Skeletal muscle tissue (tissue), 3 donors: ENCODE measurements at regions not wholly inside any gene's neighbourhood (a gene's known extent, or its start where the extent isn't known, plus 50 kb on each side); places are given as distances from the start of the nearest gene placed in this dataset.

Experiments used
- H3K27ac ChIP-seq: one replicate; pipeline ENCODE4 v1.7.0; 2013; ENCODE audit warnings: mild to moderate bottlenecking, low read depth, low read length, inconsistent platforms
- H3K27me3 ChIP-seq, 3 donors: one replicate each; pipeline ENCODE4 v1.7.0; 2013; ENCODE audit warnings: low read length in 3 of 3; ENCODE audit not compliant: control insufficient read depth in 3 of 3, insufficient read depth in 3 of 3
- H3K36me3 ChIP-seq, 3 donors: one replicate each; pipeline ENCODE4 v1.7.0; 2013; ENCODE audit warnings: low read length in 3 of 3; ENCODE audit not compliant: control insufficient read depth in 3 of 3, insufficient read depth in 3 of 3
- H3K4me1 ChIP-seq, 3 donors: one replicate each; pipeline ENCODE4 v1.7.0; 2013; ENCODE audit warnings: low read length in 3 of 3, mild to moderate bottlenecking in 3 of 3; ENCODE audit not compliant: control insufficient read depth in 3 of 3, insufficient read depth in 3 of 3
- H3K4me3 ChIP-seq, 3 donors: one replicate each; pipeline ENCODE4 v1.7.0; 2013; ENCODE audit warnings: low read length in 3 of 3
- H3K9ac ChIP-seq, 3 donors: one replicate each; pipeline ENCODE4 v1.7.0; 2013; ENCODE audit warnings: low read length in 3 of 3, mild to moderate bottlenecking in 3 of 3, moderate library complexity in 2 of 3, low read depth in 1 of 3
- H3K9me3 ChIP-seq, 3 donors: one replicate each; pipeline ENCODE4 v1.7.0; 2013; ENCODE audit warnings: low read length in 3 of 3; ENCODE audit not compliant: control insufficient read depth in 3 of 3
- donor health status: Osteomylitis.

DNA sequence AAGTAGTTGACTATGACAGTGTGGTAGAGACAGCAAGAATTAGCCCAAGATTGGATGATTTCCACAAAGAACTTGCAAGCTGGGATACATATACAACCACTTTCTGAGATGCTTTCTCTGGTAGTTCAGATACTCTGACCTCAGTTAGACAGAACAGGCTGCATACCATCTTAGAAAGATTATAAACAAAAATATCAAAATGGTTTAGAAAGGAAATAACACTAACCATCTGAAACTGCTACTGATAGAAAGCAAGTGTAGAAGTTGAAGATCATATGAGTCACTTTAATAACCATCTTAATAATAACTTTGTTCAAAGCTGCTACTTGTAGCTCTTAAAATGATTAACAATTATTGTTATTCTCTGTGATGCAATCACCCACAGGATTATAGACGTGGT lies 255.4 kb upstream of the TTC29 start:
- Histone ChIP-seq H3K4me3 (no peak overlapping the region), H3K9ac (no peak overlapping the region), H3K27me3 (no peaks in the 10 kb centered on the region), H3K4me1 (no peaks in the 10 kb centered on the region), H3K27ac (no peak overlapping the region), H3K9me3 (peaks cover 0 to 3% (median 0%) of the 10 kb centered on the region in 3 donors), H3K36me3 (no peaks in the 10 kb centered on the region)

DNA sequence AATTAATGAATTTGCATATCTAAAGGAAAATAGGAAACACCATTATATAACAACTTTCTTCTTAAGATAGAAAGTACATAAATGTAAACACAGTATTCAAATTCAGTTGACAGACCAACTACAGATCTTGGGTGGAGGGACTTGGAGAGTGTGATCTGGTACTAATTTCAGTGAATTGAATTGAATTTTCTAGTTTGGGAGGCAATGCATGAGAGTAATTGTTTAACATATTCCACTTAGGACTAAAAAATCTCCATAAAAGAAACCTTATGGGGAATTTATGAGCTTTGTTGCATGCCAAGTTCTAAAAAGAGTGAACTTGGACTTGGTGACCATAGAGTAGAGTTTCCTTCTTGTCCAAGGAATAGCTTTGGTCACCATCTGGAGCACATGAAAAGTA lies 261.1 kb upstream of the TTC29 start:
- Histone ChIP-seq H3K36me3 (no peaks in the 10 kb centered on the region), H3K27ac (no peak overlapping the region), H3K4me3 (no peak overlapping the region), H3K9ac (no peak overlapping the region), H3K27me3 (no peaks in the 10 kb centered on the region), H3K9me3 (peaks cover 0 to 3% (median 0%) of the 10 kb centered on the region in 3 donors), H3K4me1 (no peaks in the 10 kb centered on the region)

DNA sequence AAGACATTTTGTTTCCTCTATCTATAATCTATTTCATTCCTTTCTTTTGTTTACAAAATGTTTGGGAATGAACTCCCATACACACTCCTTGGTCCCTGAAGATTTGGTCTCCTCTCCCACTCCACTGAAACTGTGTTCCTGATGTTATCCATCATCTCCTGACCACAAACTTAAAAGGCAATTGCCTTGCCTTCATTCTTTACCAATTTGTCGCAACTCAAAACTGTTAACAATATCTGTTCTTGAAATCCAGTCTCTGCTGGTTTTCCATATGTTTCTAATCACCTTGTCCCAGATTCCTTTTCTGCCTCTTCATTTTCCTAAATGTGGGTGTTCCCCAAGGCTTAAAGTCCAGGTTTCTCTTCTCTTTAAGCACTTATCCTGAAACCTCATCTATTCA lies 262.2 kb upstream of the TTC29 start:
- no peak overlapping the region for H3K4me3 ChIP-seq
- H3K27me3 ChIP-seq, result no peaks in the 10 kb centered on the region
- no peak overlapping the region for H3K9ac ChIP-seq
- no peaks in the 10 kb centered on the region for H3K36me3 ChIP-seq
- H3K27ac ChIP-seq, result no peak overlapping the region
- no peaks in the 10 kb centered on the region for H3K4me1 ChIP-seq
- H3K9me3 ChIP-seq, result no peaks in the 10 kb centered on the region

DNA sequence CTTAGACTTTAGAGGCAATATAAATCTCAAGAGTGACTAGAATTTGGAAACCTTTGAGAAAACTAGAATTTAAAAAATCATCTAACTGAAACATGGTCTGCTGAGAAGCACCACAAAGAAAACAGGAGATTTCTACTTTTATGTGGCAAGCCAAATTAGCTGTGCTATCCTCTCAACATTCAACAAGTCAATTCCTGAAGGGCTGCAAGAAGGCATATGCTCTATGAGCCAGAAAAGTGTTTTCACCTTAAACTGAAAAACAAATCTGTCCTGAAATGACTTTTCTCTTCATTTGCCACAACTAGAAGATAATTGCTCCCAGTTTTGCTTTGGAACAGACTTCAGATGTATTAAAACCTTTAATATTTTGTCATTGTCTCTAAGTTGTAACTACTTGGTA lies 263.2 kb upstream of the EDNRA start:
- no peaks in the 10 kb centered on the region for H3K9me3 ChIP-seq
- H3K36me3 ChIP-seq, result no peaks in the 10 kb centered on the region
- no peaks in the 10 kb centered on the region for H3K4me1 ChIP-seq
- H3K27ac ChIP-seq, result no peak overlapping the region
- no peak overlapping the region for H3K4me3 ChIP-seq
- no peak overlapping the region for H3K9ac ChIP-seq
- H3K27me3 ChIP-seq, result no peaks in the 10 kb centered on the region

DNA sequence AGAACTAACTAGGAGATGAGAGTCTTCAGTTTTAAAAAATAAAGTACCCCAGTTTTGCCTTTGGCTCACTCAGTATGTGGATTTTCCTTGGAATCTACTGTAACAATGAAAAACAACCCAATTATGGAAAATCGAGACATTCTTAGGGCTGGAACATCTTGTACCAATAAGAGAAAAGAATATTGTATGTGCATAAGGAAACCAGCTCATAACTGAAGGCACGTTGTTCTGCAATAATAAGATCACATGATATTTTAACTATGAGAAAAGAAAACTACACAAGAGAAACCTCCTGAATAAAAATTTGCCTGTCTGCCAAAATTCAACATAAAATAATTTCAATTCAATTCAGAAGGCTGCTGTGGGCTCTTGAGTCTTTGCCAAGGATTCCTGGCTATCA lies 261.8 kb upstream of the EDNRA start:
- H3K27ac ChIP-seq, result no peak overlapping the region
- H3K4me1 ChIP-seq, result no peaks in the 10 kb centered on the region
- no peaks in the 10 kb centered on the region for H3K27me3 ChIP-seq
- no peak overlapping the region for H3K4me3 ChIP-seq
- H3K9me3 ChIP-seq, result no peaks in the 10 kb centered on the region
- no peak overlapping the region for H3K9ac ChIP-seq
- H3K36me3 ChIP-seq, result no peaks in the 10 kb centered on the region

DNA sequence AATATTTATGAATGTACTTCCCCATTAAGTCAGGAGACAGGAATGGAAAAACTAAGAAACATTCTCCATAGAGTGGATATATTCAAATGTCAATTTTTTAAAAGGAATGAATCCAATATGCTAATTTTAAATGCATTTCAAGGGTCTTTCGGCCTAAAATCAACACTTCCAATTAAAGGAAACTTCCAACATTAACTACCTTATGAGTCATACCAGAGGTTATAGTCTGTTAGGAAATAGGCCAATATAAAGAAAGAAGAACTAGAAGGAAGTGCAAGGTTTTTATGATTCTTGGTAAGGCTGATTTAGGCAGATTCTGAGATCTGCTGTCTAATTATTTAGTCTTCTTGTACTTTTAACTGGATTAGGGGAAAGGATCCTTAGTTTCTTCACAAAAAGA lies 260.1 kb upstream of the EDNRA start:
- Histone ChIP-seq H3K4me1 (no peaks in the 10 kb centered on the region), H3K27ac (no peak overlapping the region), H3K27me3 (no peaks in the 10 kb centered on the region), H3K9me3 (no peaks in the 10 kb centered on the region), H3K9ac (no peak overlapping the region), H3K36me3 (no peaks in the 10 kb centered on the region), H3K4me3 (no peak overlapping the region)

DNA sequence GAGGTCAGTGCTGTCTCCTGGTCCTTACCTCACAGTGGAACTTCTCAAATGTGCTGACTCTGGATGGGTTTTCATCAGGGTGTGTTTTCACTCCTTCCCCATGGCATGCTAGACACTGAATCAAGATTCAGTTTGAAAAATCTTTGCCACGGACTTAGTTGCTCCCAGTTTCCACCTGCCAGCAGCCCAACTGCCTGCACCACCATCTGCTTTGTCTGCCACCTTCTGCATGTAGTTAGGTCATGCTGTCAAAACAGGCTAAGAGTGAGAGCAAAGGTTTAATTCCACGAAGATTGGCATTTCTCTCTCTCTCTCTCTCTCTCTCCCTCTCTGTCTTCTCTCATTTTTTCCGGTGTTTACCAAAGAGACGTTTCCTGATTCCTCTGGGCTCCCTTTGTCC lies 258.0 kb upstream of the EDNRA start:
- Histone ChIP-seq H3K9me3 (no peaks in the 10 kb centered on the region), H3K36me3 (no peaks in the 10 kb centered on the region), H3K4me3 (no peak overlapping the region), H3K27ac (no peak overlapping the region), H3K9ac (no peak overlapping the region), H3K27me3 (no peaks in the 10 kb centered on the region), H3K4me1 (no peaks in the 10 kb centered on the region)

DNA sequence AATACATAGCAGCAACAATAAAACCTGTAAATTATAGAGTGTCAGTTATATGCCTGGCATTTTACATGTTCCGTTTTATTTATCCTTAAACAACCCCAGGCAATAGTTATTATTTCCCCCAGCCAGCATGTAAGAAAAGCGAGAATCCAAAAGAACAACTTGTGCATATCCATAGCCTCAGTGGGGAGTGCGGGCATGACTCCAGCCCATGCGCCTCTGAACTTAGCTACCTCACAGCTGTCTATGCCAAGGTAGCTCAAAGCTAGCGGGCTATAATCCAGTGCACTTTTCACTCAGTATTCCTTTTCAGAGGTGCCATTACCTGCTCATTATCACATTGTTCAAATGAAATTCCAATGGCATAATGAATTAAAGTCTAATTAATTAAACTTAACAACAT lies 257.3 kb upstream of the EDNRA start:
- no peaks in the 10 kb centered on the region for H3K36me3 ChIP-seq
- no peak overlapping the region for H3K27ac ChIP-seq
- H3K4me1 ChIP-seq, result no peaks in the 10 kb centered on the region

DNA sequence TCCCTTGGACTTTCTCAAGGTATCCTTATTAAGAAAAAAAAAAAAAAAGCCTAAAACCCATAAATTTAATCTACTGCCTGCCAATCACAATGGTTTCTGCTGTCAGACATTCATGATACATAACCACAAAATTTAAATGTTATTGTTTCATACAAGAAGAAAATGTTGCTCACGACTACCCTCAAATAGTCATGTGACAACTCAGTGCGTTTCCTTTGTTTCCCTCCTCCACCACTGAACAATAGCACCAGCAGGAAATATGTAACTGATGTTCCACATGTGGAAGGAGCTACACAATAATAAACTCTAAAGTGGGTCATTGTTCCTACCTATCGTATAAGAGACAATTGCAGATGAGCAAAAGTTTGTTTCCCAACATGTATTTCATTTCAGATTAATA lies 244.1 kb upstream of the EDNRA start:
- H3K4me1 ChIP-seq, result no peaks in the 10 kb centered on the region
- H3K9ac ChIP-seq, result no peak overlapping the region
- H3K9me3 ChIP-seq, result no peaks in the 10 kb centered on the region
- H3K27ac ChIP-seq, result no peak overlapping the region
- H3K4me3 ChIP-seq, result no peak overlapping the region
- no peaks in the 10 kb centered on the region for H3K27me3 ChIP-seq
- H3K36me3 ChIP-seq, result no peaks in the 10 kb centered on the region

More for the DNA sequence above, 257.3 kb upstream of the EDNRA start:
- Histone ChIP-seq H3K9ac (no peak overlapping the region), H3K4me3 (no peak overlapping the region), H3K27me3 (no peaks in the 10 kb centered on the region), H3K9me3 (no peaks in the 10 kb centered on the region)

DNA sequence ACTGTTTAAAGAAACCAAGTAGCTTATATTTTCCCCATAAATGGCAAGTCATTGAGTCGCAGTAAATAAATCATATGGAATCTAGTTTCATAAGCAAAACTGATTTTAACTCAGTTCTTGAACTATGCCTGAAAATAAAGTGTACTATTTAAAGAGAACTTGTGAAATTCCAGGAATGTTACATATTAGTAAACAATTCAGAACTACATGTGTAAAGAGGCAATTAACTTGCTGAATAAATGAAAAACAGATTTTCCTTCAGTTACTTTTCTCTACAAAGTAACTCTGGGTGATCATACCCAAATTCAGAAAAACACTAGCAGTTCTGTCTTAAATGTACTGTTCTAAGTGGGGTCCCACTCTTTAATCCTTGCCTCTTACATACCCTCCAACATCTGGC lies 236.1 kb upstream of the EDNRA start:
- Histone ChIP-seq H3K27me3 (no peaks in the 10 kb centered on the region), H3K36me3 (no peaks in the 10 kb centered on the region), H3K4me1 (no peaks in the 10 kb centered on the region), H3K4me3 (no peak overlapping the region), H3K9me3 (no peaks in the 10 kb centered on the region), H3K27ac (no peak overlapping the region), H3K9ac (no peak overlapping the region)

DNA sequence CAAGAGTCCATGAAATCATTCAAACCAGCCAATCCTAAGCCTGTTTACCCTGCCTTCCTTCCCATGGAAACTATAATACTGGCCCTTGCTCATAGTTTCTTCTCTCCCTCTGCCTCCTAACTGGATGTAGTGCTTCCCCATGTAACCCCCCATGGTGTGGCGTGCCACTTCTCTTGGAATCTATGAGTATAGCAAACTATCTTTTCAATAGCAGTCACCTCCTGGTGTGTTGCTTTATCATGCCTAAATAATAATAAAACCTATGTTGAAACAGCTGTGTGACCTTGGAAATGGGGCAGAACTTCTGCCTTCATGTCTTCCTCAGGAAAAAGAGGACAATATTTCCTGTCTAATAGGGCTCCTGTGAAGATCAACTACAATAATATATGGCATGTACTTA lies 234.8 kb upstream of the EDNRA start:
- H3K9ac ChIP-seq, result no peak overlapping the region
- no peaks in the 10 kb centered on the region for H3K27me3 ChIP-seq
- no peak overlapping the region for H3K27ac ChIP-seq
- H3K4me1 ChIP-seq, result no peaks in the 10 kb centered on the region
- H3K9me3 ChIP-seq, result no peaks in the 10 kb centered on the region
- no peak overlapping the region for H3K4me3 ChIP-seq
- H3K36me3 ChIP-seq, result no peaks in the 10 kb centered on the region
